ENCODE measurements at regions not wholly inside any gene's neighbourhood (a gene's known extent, or its start where the extent isn't known, plus 50 kb on each side); places are given as distances from the start of the nearest gene placed in this dataset.

- WGBS (ENCODE audit: insufficient coverage, insufficient replicate concordance, low lambda C conversion rate, missing lambda C conversion rate): 8% methylated on average over 7 of the region's 7 CpGs
- BruUV-seq (replicated peaks): no TSS peak
- H3K79me2 ChIP-seq (ENCODE audit: control insufficient read depth, insufficient read depth, low read length): no peaks in the 10 kb centered on the region
- H2AFZ ChIP-seq (ENCODE audit: control insufficient read depth, low read depth, low read length): no peak overlapping the region
- H3K36me3 ChIP-seq (ENCODE audit: control insufficient read depth in 2 of 2, insufficient read depth in 2 of 2, low read length in 1 of 2): no peaks in the 10 kb centered on the region
- H3K4me2 ChIP-seq (ENCODE audit: control insufficient read depth, insufficient read depth): no peak overlapping the region
- H4K20me1 ChIP-seq (ENCODE audit: control insufficient read depth, insufficient read depth): no peaks in the 10 kb centered on the region
- TF ChIP-seq E4F1 (IDR thresholded peaks at IDR 0.05; ENCODE audit: borderline replicate concordance, partially characterized antibody) (no peak), CBX5 (IDR thresholded peaks at IDR 0.05; ENCODE audit: low read depth) (no peak), MTA3 (IDR thresholded peaks at IDR 0.05; ENCODE audit: borderline replicate concordance, low read length) (no peak), KDM1A (IDR thresholded peaks at IDR 0.05; ENCODE audit: borderline replicate concordance) (no peak), BHLHE40 (IDR thresholded peaks at IDR 0.05; ENCODE audit: borderline replicate concordance in 1 of 2, low read depth in 2 of 2, low read length in 1 of 2) (no peak), MEF2B (IDR thresholded peaks at IDR 0.05; ENCODE audit: partially characterized antibody, poor library complexity, severe bottlenecking) (no peak), ZNF384 (IDR thresholded peaks at IDR 0.05; ENCODE audit: borderline replicate concordance, low read depth, low read length) (no peak), MXI1 (IDR thresholded peaks at IDR 0.05; ENCODE audit: low read depth, low read length) (no peak), REST (IDR thresholded peaks at IDR 0.05; ENCODE audit: low read depth, low read length) (no peak), ATF3 (IDR thresholded peaks at IDR 0.05; ENCODE audit: borderline replicate concordance, extremely low read depth, low read depth, low read length) (no peak), ETV6 (conservative IDR thresholded peaks at IDR 0.05 in 1 of 2, IDR thresholded peaks at IDR 0.05 in 1 of 2; ENCODE audit: borderline replicate concordance in 1 of 2, low read depth in 1 of 2) (no peak), PRDM15 (CRISPR knock-in tag; IDR thresholded peaks at IDR 0.05) (no peak)
- H3K4me3 ChIP-seq: no peak overlapping the region
- in situ Hi-C loops (cut with MboI) (loop anchor here (5.0 kb wide), 1 partner anchor 439 kb away; no protein-coding TSS in a partner anchor), intact Hi-C loops (cut with micrococcal nuclease; ENCODE audit: unreplicated experiment) (no loop called here)
- no peak for FAIRE-seq
- ATAC-seq: no peak
- DNase-seq (ENCODE audit: low read depth, low spot score): no peak
- POLR2A ChIA-PET: no interaction called here
- H3K4me1 ChIP-seq (ENCODE audit: control insufficient read depth, insufficient read depth, low read length): no peaks in the 10 kb centered on the region
- SMC1A ChIA-PET (ENCODE audit: uncharacterized antibody, unreplicated experiment): interaction anchor here (1.8 kb wide), 1 partner anchor 440 kb away, joined by 9 read pairs; no protein-coding TSS in a partner anchor
- no peak overlapping the region for H3K9ac ChIP-seq (ENCODE audit: control insufficient read depth, insufficient read depth, low read length)
- CTCF ChIA-PET: interaction anchor here (0.7 to 3.4 kb wide), 7 partner anchors 10 to 469 kb away, joined by 3 to 22 read pairs (median 6); no protein-coding TSS in a partner anchor
- no peaks in the 10 kb centered on the region for H3K9me3 ChIP-seq (replicated peaks; ENCODE audit: control insufficient read depth, insufficient read depth, low read length)
- no peak overlapping the region for H3K27ac ChIP-seq (ENCODE audit: control insufficient read depth, insufficient read depth)
- no peaks in the 10 kb centered on the region for H3K27me3 ChIP-seq (replicated peaks in 1 of 2; ENCODE audit: control insufficient read depth in 2 of 2, insufficient read depth in 2 of 2, low read length in 1 of 2)
- RAD21 ChIA-PET (ENCODE audit: unreplicated experiment): no interaction called here
Observed at GRCh38 chr6:82711105-82711827, 347.6 kb downstream of the TPBG start.
